Brain microvascular endothelial cell (primary cell): ENCODE measurements at regions not wholly inside any gene's neighbourhood (a gene's known extent, or its start where the extent isn't known, plus 50 kb on each side); places are given as distances from the start of the nearest gene placed in this dataset.

Source experiments
- DNase-seq: peaks from one replicate; pipeline ENCODE4 v3.0.0-alpha.2; 2020
- H3K27ac ChIP-seq: fragments of 250-450 bp; sonication (Bioruptor Pico); 2 replicates; pipeline ENCODE4 v1.5.1; 2020; ENCODE audit warnings: mild to moderate bottlenecking, moderate library complexity
- H3K27me3 ChIP-seq: fragments of 250-450 bp; sonication (Bioruptor Pico); replicated peaks from 2 replicates; pipeline ENCODE4 v1.5.1; 2020; ENCODE audit warnings: mild to moderate bottlenecking
- H3K36me3 ChIP-seq: fragments of 250-450 bp; sonication (Bioruptor Pico); replicated peaks from 2 replicates; pipeline ENCODE4 v1.5.1; 2020; ENCODE audit warnings: mild to moderate bottlenecking
- H3K4me3 ChIP-seq: 2 replicates; pipeline ENCODE4 v1.5.1; 2011; ENCODE audit warnings: low read depth, mild to moderate bottlenecking, control low read depth, low read length, moderate library complexity
- CTCF ChIP-seq: IDR thresholded peaks from 2 replicates; pipeline ENCODE4 v1.5.1; 2011; ENCODE audit warnings: low read depth, mild to moderate bottlenecking, moderate library complexity, low read length, control low read depth, inconsistent platforms; ENCODE audit errors: missing control alignments
- in situ Hi-C: cut with HindIII; loops from 2 replicates; pipeline ENCODE4 v1.10.0; 2017; ENCODE audit warnings: low sequenced_read_pairs, low pct_ligation_motif_present

- Histone ChIP-seq H3K36me3 (no peaks in the 10 kb centered on the region), H3K27me3 (peaks cover 16% of the 10 kb centered on the region), H3K27ac (no peak overlapping the region), H3K4me3 (no peak overlapping the region)
- no peak for DNase-seq
- no peak for TF ChIP-seq CTCF
- in situ Hi-C loops = no loop called here
Observed at GRCh38 chr16:86118467-86119307, 219.7 kb downstream of the IRF8 start.

- no peak for TF ChIP-seq CTCF
- H3K4me3 ChIP-seq = no peak overlapping the region
- no peaks in the 10 kb centered on the region for H3K36me3 ChIP-seq
- H3K27me3 ChIP-seq = peaks cover 16% of the 10 kb centered on the region
- in situ Hi-C loops = no loop called here
- H3K27ac ChIP-seq = no peak overlapping the region
- no peak for DNase-seq
Observed at GRCh38 chr16:86120201-86121192, 221.5 kb downstream of the IRF8 start.

- no peak for TF ChIP-seq CTCF
- Histone ChIP-seq H3K27me3 (peaks cover 16% of the 10 kb centered on the region), H3K27ac (no peak overlapping the region), H3K4me3 (no peak overlapping the region), H3K36me3 (no peaks in the 10 kb centered on the region)
- in situ Hi-C loops = no loop called here
- DNase-seq = no peak
Observed at GRCh38 chr16:86121374-86122010, 222.5 kb downstream of the IRF8 start.

- no peak for TF ChIP-seq CTCF
- no peak for DNase-seq
- no peaks in the 10 kb centered on the region for H3K36me3 ChIP-seq
- peaks cover 4% of the 10 kb centered on the region for H3K27me3 ChIP-seq
- in situ Hi-C loops = no loop called here
- no peak overlapping the region for H3K4me3 ChIP-seq
- no peak overlapping the region for H3K27ac ChIP-seq
Observed at GRCh38 chr16:86122681-86123342, 223.8 kb downstream of the IRF8 start.

GRCh38 chr16:86124321-86124720, 225.4 kb downstream of the IRF8 start:
- in situ Hi-C loops = no loop called here
- no peaks in the 10 kb centered on the region for H3K36me3 ChIP-seq
- peaks cover 3% of the 10 kb centered on the region for H3K27me3 ChIP-seq

More at GRCh38 chr16:86124321-86124720, 225.4 kb downstream of the IRF8 start:
- TF ChIP-seq CTCF = no peak
- DNase-seq = no peak
- Histone ChIP-seq H3K27ac (no peak overlapping the region), H3K4me3 (no peak overlapping the region)
